Activated CD4-positive, alpha-beta T cell treated with anti-CD3 and anti-CD28 coated beads, Interleukin-2, amount 50 U/mL, for 1 hour (primary cell): ENCODE measurements at regions not wholly inside any gene's neighbourhood (a gene's known extent, or its start where the extent isn't known, plus 50 kb on each side); places are given as distances from the start of the nearest gene placed in this dataset.
"Not testable (repeated sequence)": the region's sequence is repeated elsewhere in the genome, so short reads cannot be mapped to it uniquely, and the experiment has no call there.

Experiments
- DNase-seq: peaks from one replicate; pipeline ENCODE4 v3.0.0-alpha.2; 2020

DNA sequence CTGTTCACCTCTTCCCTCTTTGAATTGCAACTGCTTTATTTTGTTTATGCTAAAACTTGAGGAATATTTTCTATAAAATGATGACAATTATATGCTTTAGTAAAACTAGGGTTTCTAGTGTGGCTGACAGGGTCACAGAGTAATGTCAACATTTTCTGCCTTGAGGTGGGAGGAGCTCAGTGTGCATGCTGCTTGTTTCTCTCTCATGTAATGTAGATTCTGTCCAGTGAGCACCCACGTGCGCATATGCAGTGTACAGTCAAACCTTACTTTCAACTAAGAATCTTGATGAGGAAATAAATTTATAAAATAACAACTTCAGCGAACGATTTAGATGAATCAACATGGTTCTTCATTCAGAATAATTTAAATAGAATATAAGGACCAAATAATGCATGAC, 603.9 kb downstream of the PCDH17 start:
- DNase-seq = no peak

- DNase-seq = no peak
These were observed 607.6 kb downstream of the PCDH17 start for GRCh38 chr13:58238972-58239773.

DNA sequence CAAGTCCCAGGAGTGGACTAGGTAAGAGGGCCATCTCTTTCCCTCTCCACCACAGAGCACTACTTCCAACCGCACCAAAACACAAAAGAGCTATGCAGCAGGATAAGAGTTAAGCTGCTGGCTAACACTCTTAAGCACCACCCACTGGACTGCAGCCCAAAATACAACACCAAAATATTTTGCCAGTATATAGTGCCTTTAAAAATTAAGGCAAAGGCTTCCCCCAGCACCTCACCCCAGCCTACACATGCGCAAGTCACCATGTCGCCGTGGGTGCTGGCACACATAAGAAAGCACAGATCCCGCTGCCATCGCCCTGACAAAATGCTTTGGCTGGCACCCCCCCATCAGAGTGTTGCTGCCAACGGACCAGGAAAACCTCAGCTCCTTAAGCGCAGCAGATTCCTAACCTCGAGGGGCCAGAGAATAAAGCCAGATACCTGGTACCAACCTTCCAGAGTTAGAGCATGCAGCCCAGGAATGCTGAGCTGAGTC, 608.3 kb downstream of the PCDH17 start:
- no peak for DNase-seq

DNA sequence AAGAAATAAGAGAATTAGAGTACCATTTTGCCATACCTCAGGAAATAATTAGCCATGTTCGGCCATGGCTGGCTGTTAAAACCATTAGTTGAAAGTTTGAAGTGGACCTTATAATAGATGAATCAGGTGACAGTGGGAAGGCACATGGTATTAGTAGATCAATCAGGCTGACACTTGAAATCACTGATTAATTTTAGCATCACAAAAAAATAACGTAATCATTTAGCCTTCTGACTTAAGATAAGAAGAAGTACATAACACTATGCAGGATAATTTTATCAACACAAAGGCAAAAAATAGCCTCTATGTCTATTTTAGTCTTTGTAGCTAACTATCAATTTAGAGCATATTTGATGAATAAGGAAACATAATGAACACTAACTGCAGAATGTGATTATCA, 615.5 kb downstream of the PCDH17 start:
- no peak for DNase-seq

DNA sequence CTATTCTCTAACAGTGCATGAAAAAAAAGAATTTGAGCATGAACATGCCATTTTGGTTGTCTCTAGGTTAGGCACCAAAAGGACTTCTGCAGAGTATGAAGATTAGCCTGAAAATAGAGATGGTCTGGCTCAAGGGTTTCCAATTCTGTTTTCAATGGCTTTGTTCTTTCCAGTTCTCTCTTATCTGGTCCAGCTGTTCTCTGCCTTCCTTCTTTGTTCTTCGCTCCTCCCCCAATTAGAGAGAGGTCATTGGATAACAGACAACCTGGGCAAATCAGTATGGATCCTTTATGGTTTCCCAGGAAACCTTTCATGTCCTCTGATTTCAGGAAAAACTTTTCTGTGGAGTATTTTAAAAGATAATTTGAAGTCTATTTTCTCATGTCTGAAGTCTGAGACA, 623.4 kb downstream of the PCDH17 start:
- DNase-seq = no peak

GRCh38 chr13:58266271-58266670, 634.7 kb downstream of the PCDH17 start:
- no peak for DNase-seq

DNA sequence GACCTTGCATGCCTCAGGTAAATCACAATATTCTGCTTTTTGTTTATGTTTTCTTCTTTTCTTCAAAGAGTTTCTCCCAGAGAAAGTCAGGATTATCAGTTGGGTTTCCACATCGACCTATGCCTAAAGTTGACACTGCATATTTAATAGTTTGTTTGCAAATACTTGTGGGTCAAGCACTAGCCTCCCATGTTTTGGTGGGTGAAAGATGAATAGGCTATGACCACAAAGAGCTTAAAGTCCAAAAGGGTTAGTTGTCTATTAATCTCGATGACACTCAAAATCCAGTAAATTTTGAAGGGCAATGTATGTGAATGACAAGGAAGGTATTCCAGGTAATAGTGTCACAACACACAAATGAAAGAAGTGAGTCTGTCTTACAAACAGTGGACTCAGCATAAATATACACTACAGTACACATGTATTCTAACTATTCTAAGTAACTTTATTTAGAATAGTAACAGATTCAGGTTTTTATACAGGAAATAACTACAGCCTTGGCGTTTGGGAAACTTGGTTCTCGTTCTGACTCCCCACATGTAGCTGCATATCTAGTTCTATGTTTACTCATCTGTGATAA, 667.1 kb downstream of the PCDH17 start:
- no peak for DNase-seq

- DNase-seq = no peak
These were observed 668.7 kb downstream of the PCDH17 start for GRCh38 chr13:58300224-58300623.

DNA sequence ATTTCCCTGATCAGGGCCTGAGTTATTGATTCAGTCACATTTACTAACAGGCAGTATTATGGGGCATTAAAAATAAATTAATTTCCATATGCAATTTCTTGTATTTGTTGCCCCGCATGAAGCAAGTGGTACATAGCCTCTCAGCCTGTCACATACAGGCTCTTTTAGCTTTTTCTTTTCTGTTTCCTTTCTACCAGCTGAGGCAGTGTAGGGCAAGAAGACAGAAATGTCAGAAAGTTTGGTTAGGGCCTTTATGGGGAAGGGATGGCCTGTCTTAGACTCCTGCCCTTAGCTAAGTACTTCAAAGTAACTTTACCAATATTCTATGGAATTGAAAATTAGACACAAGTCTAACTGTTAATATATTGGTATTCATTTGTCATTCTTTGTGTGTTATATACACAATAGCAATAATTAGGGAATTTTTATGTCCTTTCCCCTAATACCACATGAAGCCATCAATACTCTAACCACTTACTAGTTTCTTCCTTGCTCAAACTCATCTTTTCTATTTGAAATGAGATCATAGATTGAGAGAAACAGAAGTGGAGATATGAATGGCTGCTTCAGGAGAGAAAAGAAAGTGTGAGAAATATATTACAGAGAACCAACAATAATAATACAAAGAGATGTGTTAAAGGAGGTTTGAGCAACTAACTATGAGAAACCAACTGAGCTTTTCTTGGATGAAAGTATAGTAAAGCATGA, 669.6 kb downstream of the PCDH17 start:
- no peak for DNase-seq

GRCh38 chr13:58302349-58302748, 670.8 kb downstream of the PCDH17 start:
- no peak for DNase-seq

GRCh38 chr13:58306062-58306461, 674.5 kb downstream of the PCDH17 start:
- DNase-seq = no peak

- DNase-seq = no peak
These were observed 681.7 kb downstream of the PCDH17 start for GRCh38 chr13:58313219-58313618.

DNA sequence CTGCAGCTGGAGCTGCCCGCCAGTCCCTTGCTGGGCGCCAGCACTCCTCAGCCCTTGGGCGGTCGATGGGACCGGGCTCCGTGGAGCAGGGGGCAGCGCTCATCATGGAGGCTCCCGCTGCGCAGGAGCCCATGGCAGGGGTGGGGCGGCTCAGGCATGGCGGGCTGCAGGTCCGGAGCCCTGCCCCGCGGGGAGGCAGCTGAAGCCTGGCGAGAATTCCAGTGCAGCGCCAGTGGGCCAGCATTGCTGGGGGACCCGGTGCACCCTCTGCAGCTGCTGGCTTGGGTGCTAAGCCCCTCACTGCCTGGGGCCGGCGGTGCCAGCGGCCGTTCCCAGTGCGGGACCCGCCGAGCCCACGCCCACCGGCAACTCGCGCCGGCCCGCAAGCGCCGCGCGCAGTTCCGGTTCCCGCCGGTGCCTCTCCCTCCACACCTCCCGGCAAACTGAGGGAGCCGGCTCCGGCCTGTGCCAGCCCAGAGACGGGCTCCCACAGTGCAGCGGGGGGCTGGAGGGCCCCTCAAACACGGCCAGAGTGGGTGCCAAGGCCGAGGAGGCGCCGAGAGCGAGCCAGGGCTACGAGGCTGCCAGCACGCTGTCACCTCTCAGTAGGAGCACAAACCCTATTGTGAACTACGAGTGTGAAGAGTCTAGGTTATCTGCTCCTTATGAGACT, 687.1 kb downstream of the PCDH17 start:
- no peak for DNase-seq

- no peak for DNase-seq
These were observed 692.6 kb downstream of the PCDH17 start for GRCh38 chr13:58324161-58324560.

GRCh38 chr13:58329746-58330145, 698.2 kb downstream of the PCDH17 start:
- DNase-seq = no peak

DNA sequence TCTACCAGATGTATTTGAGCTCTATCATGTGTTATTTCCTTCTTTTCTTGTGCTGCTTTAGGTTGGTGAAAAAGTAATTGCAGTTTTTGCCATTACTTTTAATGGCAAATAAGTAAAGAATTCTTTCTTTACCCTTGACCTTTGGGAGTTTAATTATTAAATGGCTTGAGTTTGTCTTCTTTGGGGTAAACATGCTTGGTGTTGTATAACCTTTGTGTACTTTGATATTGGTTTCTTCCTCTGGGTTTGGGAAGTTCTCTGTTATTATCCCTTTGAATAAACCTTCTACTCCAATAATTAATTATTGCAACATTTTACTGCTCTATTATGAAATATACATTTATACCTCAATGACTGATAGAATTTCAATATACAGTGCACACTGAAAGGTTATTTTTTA, 709.4 kb downstream of the PCDH17 start:
- no peak for DNase-seq

DNA sequence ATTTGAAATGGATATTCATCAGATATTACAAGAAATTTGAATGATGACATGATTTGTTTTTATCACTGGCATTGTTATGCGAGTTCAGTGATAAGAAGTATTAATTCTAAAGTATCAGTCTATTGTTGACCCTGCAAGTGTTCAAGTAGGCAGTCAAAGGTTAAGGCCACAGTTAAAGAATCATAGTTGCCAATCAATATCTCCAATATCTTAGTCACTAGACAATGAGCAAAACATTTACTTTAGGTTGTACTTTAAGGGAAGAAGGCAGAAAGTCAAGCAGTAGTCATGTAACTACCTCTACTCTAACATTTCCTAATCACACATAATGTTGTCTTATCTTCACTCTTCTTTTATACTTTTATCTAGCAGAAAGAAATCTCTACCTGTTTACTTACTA, 709.8 kb downstream of the PCDH17 start:
- DNase-seq = no peak

DNA sequence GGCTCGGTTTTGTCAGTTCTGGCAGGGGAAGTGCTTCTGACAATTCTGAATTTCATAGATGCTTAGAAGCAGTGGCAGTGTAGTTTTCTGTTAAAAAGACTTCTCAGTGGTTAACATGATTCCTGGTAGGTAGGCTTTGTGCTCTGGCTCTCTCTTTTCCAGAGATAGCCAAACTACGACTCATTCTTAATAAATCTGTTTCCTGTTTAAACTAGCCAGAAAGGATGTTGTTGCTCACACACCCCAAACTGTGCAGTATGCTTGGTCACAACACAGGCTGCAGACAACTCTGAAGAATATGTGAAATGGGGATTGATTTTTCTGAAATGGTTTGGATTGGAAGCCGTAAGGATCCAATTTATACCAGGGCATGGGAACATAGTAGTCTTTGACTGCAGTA, 711.5 kb downstream of the PCDH17 start:
- DNase-seq = no peak

DNA sequence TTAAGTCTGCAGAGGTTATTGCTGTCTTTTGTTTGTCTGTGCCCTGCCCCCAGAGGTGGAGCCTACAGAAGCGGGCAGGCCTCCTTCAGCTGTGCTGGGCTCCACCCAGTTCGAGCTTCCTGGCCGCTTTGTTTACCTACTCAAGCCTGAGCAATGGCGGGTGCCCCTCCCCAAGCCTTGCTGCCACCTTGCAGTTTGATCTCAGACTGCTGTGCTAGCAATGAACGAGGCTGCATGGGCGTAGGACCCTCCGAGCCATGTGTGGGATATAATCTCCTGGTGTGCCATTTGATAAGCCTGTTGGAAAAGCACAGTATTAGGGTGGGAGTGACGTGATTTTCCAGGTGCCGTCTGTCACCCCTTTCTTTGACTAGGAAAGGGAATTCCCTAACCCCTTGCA, 720.6 kb downstream of the PCDH17 start:
- not testable (repeated sequence) for DNase-seq

DNA sequence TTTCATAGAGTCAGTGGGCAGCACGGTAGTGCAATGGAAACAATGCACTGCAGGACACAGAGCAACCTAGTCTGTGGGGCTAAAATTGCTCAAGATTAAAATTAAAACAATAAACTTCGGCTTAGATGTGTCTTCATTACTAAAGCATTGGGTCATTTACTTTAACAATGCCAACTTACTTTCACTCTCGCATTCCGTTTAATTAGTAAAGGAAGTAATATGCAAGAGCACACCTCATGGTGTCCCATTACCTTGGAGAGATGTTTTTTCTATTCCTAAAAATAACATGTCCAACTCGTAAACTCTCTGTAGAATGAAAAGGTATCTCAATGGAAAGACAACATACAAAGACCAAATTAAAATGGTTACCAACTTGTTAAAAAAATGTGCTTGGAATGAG, 738.4 kb downstream of the PCDH17 start:
- DNase-seq = no peak

GRCh38 chr13:58376349-58376748, 744.8 kb downstream of the PCDH17 start:
- DNase-seq = no peak

- DNase-seq = no peak
These were observed 745.2 kb downstream of the PCDH17 start for GRCh38 chr13:58376775-58377174.

GRCh38 chr13:58379221-58379620, 747.7 kb downstream of the PCDH17 start:
- DNase-seq = no peak
